ENCODE measurements at regions not wholly inside any gene's neighbourhood (a gene's known extent, or its start where the extent isn't known, plus 50 kb on each side); places are given as distances from the start of the nearest gene placed in this dataset.

DNA sequence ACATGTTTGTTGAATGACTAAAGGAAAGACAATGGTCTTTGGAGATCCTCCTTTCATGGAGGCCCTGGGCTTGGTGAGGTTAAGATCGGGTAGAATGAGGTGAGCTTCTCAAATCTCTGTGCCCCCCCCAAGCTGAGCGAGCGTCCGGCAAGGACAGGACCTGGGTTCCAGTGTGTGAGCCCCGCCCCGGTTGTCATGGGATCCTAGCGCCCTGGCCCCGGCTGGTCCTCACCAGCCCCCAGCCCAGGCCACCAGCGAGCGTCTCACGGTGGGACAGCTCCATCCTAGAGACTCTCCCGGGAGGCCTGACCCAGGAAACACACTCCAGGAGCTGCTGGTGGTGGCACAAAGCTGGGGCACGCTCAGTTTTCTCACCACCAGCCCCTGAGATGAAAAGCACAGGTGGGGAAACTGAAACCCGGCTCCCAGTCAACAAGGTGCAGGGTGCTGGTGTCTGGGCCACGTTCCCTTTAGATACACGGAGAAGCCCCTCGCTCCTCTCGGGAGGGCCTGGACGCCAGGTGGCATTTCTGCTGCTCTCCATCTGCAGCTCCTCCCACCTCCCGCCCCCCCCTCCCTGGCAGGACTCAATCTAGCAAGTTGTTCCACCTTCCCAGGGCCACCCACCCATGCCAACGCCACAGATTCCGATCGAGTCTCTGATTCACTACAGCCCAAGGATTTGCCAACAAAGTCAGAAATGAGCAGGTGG, 131.3 kb upstream of the PPP1R26 start:
- DNase-seq (ENCODE audit: low spot score in 2 of 2) = no peak
- Histone ChIP-seq H3K27me3 (peaks cover 0 to 38% of the 10 kb centered on the region in 2 donors), H3K36me3 (no peaks in the 10 kb centered on the region)

DNA sequence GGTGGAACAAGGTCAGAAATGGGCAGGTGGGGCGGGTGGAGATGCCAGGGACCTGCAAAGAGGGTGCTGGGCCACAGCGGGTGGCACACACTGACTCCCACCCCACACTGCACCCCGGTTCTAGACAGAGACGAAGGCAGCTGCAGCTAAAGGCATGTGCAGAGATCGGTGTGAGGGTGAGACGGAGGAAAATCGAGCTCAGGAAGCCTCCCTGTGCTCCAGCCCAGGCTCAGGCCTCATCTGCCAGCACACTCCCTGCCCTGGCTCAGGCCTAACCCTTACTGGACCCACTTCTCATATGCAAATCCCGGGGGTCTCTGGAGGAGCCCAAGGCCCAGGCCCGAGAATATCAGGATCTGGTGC, 130.8 kb upstream of the PPP1R26 start:
- H3K9me3 ChIP-seq = peaks cover 0 to 8% (median 0%) of the 10 kb centered on the region in 4 donors
- no peaks in the 10 kb centered on the region for H3K36me3 ChIP-seq
- DNase-seq (ENCODE audit: low spot score in 2 of 2) = no peak
- no peak overlapping the region for H3K27ac ChIP-seq
- H3K4me3 ChIP-seq = no peak overlapping the region
- TF ChIP-seq, protein P1, sequence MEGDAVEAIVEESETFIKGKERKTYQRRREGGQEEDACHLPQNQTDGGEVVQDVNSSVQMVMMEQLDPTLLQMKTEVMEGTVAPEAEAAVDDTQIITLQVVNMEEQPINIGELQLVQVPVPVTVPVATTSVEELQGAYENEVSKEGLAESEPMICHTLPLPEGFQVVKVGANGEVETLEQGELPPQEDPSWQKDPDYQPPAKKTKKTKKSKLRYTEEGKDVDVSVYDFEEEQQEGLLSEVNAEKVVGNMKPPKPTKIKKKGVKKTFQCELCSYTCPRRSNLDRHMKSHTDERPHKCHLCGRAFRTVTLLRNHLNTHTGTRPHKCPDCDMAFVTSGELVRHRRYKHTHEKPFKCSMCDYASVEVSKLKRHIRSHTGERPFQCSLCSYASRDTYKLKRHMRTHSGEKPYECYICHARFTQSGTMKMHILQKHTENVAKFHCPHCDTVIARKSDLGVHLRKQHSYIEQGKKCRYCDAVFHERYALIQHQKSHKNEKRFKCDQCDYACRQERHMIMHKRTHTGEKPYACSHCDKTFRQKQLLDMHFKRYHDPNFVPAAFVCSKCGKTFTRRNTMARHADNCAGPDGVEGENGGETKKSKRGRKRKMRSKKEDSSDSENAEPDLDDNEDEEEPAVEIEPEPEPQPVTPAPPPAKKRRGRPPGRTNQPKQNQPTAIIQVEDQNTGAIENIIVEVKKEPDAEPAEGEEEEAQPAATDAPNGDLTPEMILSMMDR (IDR thresholded peaks at IDR 0.05) = no peak
- TF ChIP-seq POLR2A (IDR thresholded peaks at IDR 0.05) (no peak), EP300 (IDR thresholded peaks at IDR 0.05) (no peak)
- 74 to 80% methylated on average over 8 to 9 of the region's 9 CpGs for WGBS, 2 donors
- peaks cover 0 to 38% of the 10 kb centered on the region in 2 donors for H3K27me3 ChIP-seq
- H3K4me1 ChIP-seq = peaks cover 0 to 12% (median 0%) of the 10 kb centered on the region in 4 donors

More for the DNA sequence above, 131.3 kb upstream of the PPP1R26 start:
- Histone ChIP-seq H3K9me3 (peaks cover 0 to 8% (median 0%) of the 10 kb centered on the region in 4 donors), H3K4me1 (peaks cover 0 to 14% (median 0%) of the 10 kb centered on the region in 4 donors), H3K4me3 (no peak overlapping the region), H3K27ac (no peak overlapping the region)
- 86 to 87% methylated on average over 23 of the region's 23 CpGs for WGBS, 2 donors
- TF ChIP-seq, protein P1 (IDR thresholded peaks at IDR 0.05) = no peak
- no peak for TF ChIP-seq POLR2A (IDR thresholded peaks at IDR 0.05)
- TF ChIP-seq EP300 (IDR thresholded peaks at IDR 0.05) = no peak

DNA sequence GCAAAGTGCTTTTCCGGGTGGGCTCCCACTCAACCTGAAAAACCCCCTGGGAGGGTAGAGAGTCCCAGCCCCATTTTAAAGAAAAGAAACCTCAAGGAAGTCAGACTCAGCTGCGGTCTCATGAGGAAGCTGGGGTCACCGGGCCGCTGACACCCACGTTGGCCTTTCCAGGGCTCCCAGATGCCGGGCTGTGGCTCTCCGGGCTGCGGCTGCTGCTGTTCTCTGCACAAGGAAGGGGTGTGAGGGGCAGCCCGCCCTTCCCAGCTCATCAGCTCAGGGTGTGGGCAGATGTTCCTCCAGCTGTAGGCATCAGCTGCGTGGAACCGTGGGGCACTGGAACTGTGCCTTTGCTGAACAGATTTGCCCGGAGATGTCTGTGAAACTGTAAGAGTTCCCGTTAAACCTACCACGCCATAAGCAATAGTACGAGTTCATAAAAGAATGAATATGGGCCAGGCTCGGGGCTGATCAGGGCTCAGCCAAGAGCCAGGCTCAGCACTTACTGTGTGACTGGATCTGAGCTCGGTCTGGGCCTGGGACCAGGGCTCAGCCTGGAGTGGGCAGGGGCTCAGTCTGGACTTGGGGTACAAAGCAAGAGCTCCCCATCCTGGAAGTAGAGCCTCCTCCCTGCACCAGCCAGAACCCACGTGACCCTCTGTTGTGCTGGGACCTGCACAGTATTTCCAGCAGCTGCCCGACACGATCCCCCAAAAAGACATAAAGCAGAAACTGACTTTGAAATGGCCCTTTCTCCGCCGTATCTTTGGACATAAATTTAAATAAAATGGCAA, 130.2 kb upstream of the PPP1R26 start:
- H3K4me1 ChIP-seq = peaks cover 0 to 6% (median 0%) of the 10 kb centered on the region in 4 donors
- DNase-seq (ENCODE audit: low spot score in 2 of 2) = no peak
- WGBS, 2 donors = 51 to 57% methylated on average over 14 to 20 of the region's 22 CpGs
- peaks cover 0 to 36% of the 10 kb centered on the region in 2 donors for H3K27me3 ChIP-seq
- peaks cover 0 to 8% (median 0%) of the 10 kb centered on the region in 4 donors for H3K9me3 ChIP-seq
- no peak overlapping the region for H3K27ac ChIP-seq
- no peak for TF ChIP-seq POLR2A (IDR thresholded peaks at IDR 0.05)
- TF ChIP-seq EP300 (IDR thresholded peaks at IDR 0.05) = no peak
- TF ChIP-seq, protein P1 (IDR thresholded peaks at IDR 0.05) = no peak
- no peak overlapping the region for H3K4me3 ChIP-seq
- no peaks in the 10 kb centered on the region for H3K36me3 ChIP-seq

DNA sequence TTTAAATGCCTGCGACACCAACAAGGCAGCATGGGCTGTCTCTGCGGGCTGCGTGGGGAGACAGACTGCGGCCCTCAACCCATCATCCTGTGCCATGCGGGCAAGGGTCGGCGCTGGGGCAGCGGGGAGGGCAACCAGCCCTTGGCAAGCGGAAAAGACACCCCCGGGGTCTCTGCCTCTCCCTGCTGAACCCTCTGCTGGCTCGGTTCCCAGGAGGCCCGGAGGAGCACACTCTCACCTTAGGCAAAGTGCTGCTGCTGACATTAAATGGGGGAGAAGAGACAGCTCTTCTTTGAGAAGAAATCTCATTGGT, 129.6 kb upstream of the PPP1R26 start:
- Histone ChIP-seq H3K9me3 (peaks cover 0 to 8% (median 0%) of the 10 kb centered on the region in 4 donors), H3K27me3 (peaks cover 0 to 30% of the 10 kb centered on the region in 2 donors), H3K27ac (no peak overlapping the region), H3K36me3 (no peaks in the 10 kb centered on the region), H3K4me3 (no peak overlapping the region), H3K4me1 (peaks cover 0 to 4% (median 0%) of the 10 kb centered on the region in 4 donors)
- 62 to 69% methylated on average over 8 to 12 of the region's 12 CpGs for WGBS, 2 donors
- TF ChIP-seq, protein P1 (IDR thresholded peaks at IDR 0.05) = no peak
- TF ChIP-seq POLR2A (IDR thresholded peaks at IDR 0.05) = no peak
- TF ChIP-seq EP300 (IDR thresholded peaks at IDR 0.05) = no peak
- no peak for DNase-seq (ENCODE audit: low spot score in 2 of 2)

DNA sequence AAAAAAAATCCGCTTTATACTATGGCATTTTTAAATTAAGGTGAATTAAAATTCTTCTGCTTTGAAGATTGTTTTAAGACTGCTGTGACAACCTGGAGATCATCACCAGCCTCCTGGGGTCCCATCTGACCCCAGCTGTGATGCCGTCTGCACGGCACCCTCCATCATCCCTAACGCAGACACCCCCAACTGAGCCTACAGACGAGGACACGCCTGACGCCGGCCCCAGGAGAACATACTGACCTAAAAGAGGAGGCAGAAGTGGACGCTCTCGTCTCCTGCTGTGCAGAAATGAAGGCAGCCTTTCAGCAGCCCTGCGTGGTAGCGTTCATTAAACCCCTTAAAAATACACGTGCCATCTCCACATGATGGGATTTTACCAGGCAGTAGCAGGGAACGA, 125.6 kb upstream of the PPP1R26 start:
- Histone ChIP-seq H3K27me3 (peaks cover 0 to 7% of the 10 kb centered on the region in 2 donors), H3K4me3 (no peak overlapping the region), H3K4me1 (no peaks in the 10 kb centered on the region), H3K9me3 (peaks cover 0 to 8% (median 0%) of the 10 kb centered on the region in 4 donors), H3K27ac (no peak overlapping the region), H3K36me3 (no peaks in the 10 kb centered on the region)
- DNase-seq (ENCODE audit: low spot score in 2 of 2) = no peak
- TF ChIP-seq, protein P1 (IDR thresholded peaks at IDR 0.05) = no peak
- TF ChIP-seq POLR2A (IDR thresholded peaks at IDR 0.05) (no peak), EP300 (IDR thresholded peaks at IDR 0.05) (no peak)
- 75 to 78% methylated on average over 13 to 14 of the region's 14 CpGs for WGBS, 2 donors
